ENCODE measurements at regions not wholly inside any gene's neighbourhood (a gene's known extent, or its start where the extent isn't known, plus 50 kb on each side); places are given as distances from the start of the nearest gene placed in this dataset.
"Not testable (repeated sequence)": the region's sequence is repeated elsewhere in the genome, so short reads cannot be mapped to it uniquely, and the experiment has no call there.

- not testable (repeated sequence) for TF ChIP-seq POLR2A (IDR thresholded peaks at IDR 0.05)
- TF ChIP-seq, protein P1, sequence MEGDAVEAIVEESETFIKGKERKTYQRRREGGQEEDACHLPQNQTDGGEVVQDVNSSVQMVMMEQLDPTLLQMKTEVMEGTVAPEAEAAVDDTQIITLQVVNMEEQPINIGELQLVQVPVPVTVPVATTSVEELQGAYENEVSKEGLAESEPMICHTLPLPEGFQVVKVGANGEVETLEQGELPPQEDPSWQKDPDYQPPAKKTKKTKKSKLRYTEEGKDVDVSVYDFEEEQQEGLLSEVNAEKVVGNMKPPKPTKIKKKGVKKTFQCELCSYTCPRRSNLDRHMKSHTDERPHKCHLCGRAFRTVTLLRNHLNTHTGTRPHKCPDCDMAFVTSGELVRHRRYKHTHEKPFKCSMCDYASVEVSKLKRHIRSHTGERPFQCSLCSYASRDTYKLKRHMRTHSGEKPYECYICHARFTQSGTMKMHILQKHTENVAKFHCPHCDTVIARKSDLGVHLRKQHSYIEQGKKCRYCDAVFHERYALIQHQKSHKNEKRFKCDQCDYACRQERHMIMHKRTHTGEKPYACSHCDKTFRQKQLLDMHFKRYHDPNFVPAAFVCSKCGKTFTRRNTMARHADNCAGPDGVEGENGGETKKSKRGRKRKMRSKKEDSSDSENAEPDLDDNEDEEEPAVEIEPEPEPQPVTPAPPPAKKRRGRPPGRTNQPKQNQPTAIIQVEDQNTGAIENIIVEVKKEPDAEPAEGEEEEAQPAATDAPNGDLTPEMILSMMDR (IDR thresholded peaks at IDR 0.05) = not testable (repeated sequence)
These were observed 80.9 kb upstream of the SAMD11 start for GRCh38 chr1:842799-843198.

Data from body of pancreas (tissue), 4 donors.